Loucy (cell line): ENCODE measurements at regions not wholly inside any gene's neighbourhood (a gene's known extent, or its start where the extent isn't known, plus 50 kb on each side); places are given as distances from the start of the nearest gene placed in this dataset.

Experiments
- H2AFZ ChIP-seq: fragments of 200-600 bp; sonication (generic); 2 replicates; pipeline ENCODE4 v1.6.0; 2016; ENCODE audit warnings: antibody characterized with exemption, mild to moderate bottlenecking, low read length, moderate library complexity
- H3F3A ChIP-seq: fragments of 200-600 bp; 2 replicates; pipeline ENCODE4 v1.6.0; 2016; ENCODE audit warnings: antibody characterized with exemption, low read depth, mild to moderate bottlenecking
- H3K27me3 ChIP-seq: fragments of 200-600 bp; sonication (generic); 2 replicates; pipeline ENCODE4 v1.6.1; 2014; ENCODE audit warnings: low read length, mild to moderate bottlenecking; ENCODE audit not compliant: insufficient read depth, poor library complexity, severe bottlenecking
- H3K36me3 ChIP-seq: fragments of 200-600 bp; sonication (generic); 2 replicates; pipeline ENCODE4 v1.6.1; 2016; ENCODE audit warnings: low read length; ENCODE audit not compliant: insufficient read depth
- H3K4me1 ChIP-seq: fragments of 200-600 bp; sonication (generic); 2 replicates; pipeline ENCODE4 v1.5.1; 2014; ENCODE audit warnings: low read length, mild to moderate bottlenecking; ENCODE audit not compliant: insufficient read depth, poor library complexity, severe bottlenecking
- H3K4me2 ChIP-seq: fragments of 200-600 bp; sonication (generic); 2 replicates; pipeline ENCODE4 v1.6.0; 2014; ENCODE audit warnings: antibody characterized with exemption, low read length, low read depth, mild to moderate bottlenecking; ENCODE audit not compliant: poor library complexity, severe bottlenecking
- H3K4me3 ChIP-seq: fragments of 200-600 bp; sonication (generic); 2 replicates; pipeline ENCODE4 v1.5.1; 2014; ENCODE audit warnings: low read length, mild to moderate bottlenecking, mixed read lengths; ENCODE audit not compliant: poor library complexity, severe bottlenecking
- H3K79me2 ChIP-seq: fragments of 200-600 bp; sonication (generic); 2 replicates; pipeline ENCODE4 v1.6.1; 2014; ENCODE audit warnings: low read length; ENCODE audit not compliant: insufficient read depth
- H3K9ac ChIP-seq: fragments of 200-600 bp; sonication (generic); 2 replicates; pipeline ENCODE4 v1.6.0; 2014; ENCODE audit warnings: mild to moderate bottlenecking, low read depth, low read length, moderate library complexity; ENCODE audit not compliant: poor library complexity, severe bottlenecking
- H3K9me2 ChIP-seq: fragments of 200-600 bp; sonication (generic); replicated peaks from 2 replicates; pipeline ENCODE4 v1.6.1; 2016; ENCODE audit warnings: low read depth, low read length, mixed read lengths
- H3K9me3 ChIP-seq: fragments of 200-600 bp; sonication (generic); 2 replicates; pipeline ENCODE4 v1.6.1; 2014; ENCODE audit warnings: mild to moderate bottlenecking, antibody characterized with exemption, low read length, low read depth; ENCODE audit not compliant: insufficient read depth
- H4K20me1 ChIP-seq: fragments of 200-600 bp; sonication (generic); 2 replicates; pipeline ENCODE4 v1.6.0; 2014; ENCODE audit warnings: antibody characterized with exemption, low read length, mild to moderate bottlenecking; ENCODE audit not compliant: insufficient read depth, poor library complexity, severe bottlenecking
- EZH2phosphoT487 ChIP-seq: fragments of 200-600 bp; IDR thresholded peaks from 2 replicates; pipeline ENCODE4 v1.6.1; 2018; ENCODE audit warnings: antibody characterized with exemption, mild to moderate bottlenecking, moderate library complexity, borderline replicate concordance
- TF ChIP-seq, protein P1 (sequence below): fragments of 200-600 bp; sonication (generic); conservative IDR thresholded peaks from 2 replicates; pipeline ENCODE4 v1.5.1; 2014; ENCODE audit warnings: mild to moderate bottlenecking, antibody characterized with exemption, low read length

DNA sequence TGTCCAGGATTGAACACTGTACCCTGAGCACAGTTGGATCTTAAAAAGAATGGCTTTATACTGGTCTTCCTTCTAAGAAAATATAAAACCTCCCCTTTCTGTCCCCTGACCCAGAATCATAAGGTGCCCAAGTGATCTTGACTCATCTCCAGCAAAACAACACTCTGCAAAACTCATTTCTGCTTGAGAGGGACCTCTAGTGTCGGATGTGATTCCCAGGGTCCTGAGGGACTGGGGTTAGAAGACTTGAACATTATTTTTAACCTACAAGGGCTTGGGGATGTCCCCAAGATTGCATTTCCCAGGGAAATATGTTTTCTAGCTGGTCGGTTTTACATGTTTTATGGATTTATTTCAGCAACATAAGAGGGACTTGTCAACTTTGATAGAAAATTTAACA, 1318.5 kb upstream of the CELF4 start:
- no peaks in the 10 kb centered on the region for H3K9me3 ChIP-seq
- H3K4me1 ChIP-seq: no peaks in the 10 kb centered on the region
- no peaks in the 10 kb centered on the region for H3K27me3 ChIP-seq
- no peaks in the 10 kb centered on the region for H3K9me2 ChIP-seq
- TF ChIP-seq, protein P1, sequence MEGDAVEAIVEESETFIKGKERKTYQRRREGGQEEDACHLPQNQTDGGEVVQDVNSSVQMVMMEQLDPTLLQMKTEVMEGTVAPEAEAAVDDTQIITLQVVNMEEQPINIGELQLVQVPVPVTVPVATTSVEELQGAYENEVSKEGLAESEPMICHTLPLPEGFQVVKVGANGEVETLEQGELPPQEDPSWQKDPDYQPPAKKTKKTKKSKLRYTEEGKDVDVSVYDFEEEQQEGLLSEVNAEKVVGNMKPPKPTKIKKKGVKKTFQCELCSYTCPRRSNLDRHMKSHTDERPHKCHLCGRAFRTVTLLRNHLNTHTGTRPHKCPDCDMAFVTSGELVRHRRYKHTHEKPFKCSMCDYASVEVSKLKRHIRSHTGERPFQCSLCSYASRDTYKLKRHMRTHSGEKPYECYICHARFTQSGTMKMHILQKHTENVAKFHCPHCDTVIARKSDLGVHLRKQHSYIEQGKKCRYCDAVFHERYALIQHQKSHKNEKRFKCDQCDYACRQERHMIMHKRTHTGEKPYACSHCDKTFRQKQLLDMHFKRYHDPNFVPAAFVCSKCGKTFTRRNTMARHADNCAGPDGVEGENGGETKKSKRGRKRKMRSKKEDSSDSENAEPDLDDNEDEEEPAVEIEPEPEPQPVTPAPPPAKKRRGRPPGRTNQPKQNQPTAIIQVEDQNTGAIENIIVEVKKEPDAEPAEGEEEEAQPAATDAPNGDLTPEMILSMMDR: no peak
- TF ChIP-seq EZH2phosphoT487: no peak
- no peak overlapping the region for H3K4me3 ChIP-seq
- no peak overlapping the region for H2AFZ ChIP-seq
- no peaks in the 10 kb centered on the region for H3K36me3 ChIP-seq
- H3K4me2 ChIP-seq: no peak overlapping the region
- H4K20me1 ChIP-seq: no peaks in the 10 kb centered on the region
- no peak overlapping the region for H3K9ac ChIP-seq
- H3F3A ChIP-seq: no peaks in the 10 kb centered on the region
- H3K79me2 ChIP-seq: no peaks in the 10 kb centered on the region

DNA sequence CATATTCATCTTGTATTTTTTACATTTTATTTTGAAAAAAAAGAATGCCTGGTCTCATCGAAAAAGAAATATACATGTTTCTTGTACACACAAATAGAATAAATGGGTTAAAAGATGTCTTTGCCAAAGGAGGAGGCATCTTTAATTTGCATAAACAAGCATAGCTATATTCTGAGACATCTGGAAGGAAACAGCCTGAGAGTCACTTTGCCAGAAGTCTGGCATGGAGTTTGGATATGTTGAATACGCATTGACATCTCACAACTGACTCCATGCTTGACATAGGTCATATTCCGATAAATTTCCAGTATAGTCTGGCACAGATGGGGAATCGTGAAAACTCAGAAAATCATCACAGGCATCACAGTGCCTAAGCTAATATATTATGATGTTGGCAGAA, 1317.5 kb upstream of the CELF4 start:
- Histone ChIP-seq H3K4me3 (no peak overlapping the region), H3K4me2 (no peak overlapping the region), H3K9me2 (no peaks in the 10 kb centered on the region), H3K79me2 (no peaks in the 10 kb centered on the region), H3K9ac (no peak overlapping the region), H3F3A (no peaks in the 10 kb centered on the region), H4K20me1 (no peaks in the 10 kb centered on the region), H3K4me1 (no peaks in the 10 kb centered on the region), H3K27me3 (no peaks in the 10 kb centered on the region), H3K9me3 (no peaks in the 10 kb centered on the region), H3K36me3 (no peaks in the 10 kb centered on the region), H2AFZ (no peak overlapping the region)
- no peak for TF ChIP-seq EZH2phosphoT487
- TF ChIP-seq, protein P1: no peak

DNA sequence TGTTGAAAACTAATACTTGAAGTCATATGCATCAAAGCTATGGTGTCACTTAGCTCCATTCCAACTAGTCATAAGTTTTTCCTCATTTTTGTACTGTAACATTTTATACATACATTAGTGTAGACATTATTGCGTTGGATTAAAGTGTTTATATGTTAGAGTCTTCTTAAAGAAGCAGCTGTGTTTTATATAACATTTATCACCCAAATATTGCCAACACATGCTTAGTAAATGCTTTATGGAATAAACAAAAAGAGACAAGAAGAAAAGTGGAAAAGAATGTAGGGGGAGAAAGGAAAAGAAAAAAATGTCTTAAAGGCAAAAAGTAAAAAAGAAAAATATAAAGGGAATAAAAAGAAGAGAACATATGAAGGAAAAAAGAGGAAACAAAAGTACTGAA, 1314.3 kb upstream of the CELF4 start:
- no peaks in the 10 kb centered on the region for H3K9me2 ChIP-seq
- TF ChIP-seq, protein P1: no peak
- TF ChIP-seq EZH2phosphoT487: no peak

More for the DNA sequence above, 1314.3 kb upstream of the CELF4 start:
- Histone ChIP-seq H2AFZ (no peak overlapping the region), H3K4me1 (no peaks in the 10 kb centered on the region), H3K36me3 (no peaks in the 10 kb centered on the region), H3K27me3 (no peaks in the 10 kb centered on the region), H4K20me1 (no peaks in the 10 kb centered on the region), H3K4me3 (no peak overlapping the region), H3F3A (no peaks in the 10 kb centered on the region), H3K9ac (no peak overlapping the region), H3K4me2 (no peak overlapping the region), H3K9me3 (no peaks in the 10 kb centered on the region), H3K79me2 (no peaks in the 10 kb centered on the region)
